A549 (cell line): ENCODE measurements at regions not wholly inside any gene's neighbourhood (a gene's known extent, or its start where the extent isn't known, plus 50 kb on each side); places are given as distances from the start of the nearest gene placed in this dataset.

Experiments
- BHLHE40 ChIP-seq: IDR thresholded peaks from 2 replicates; pipeline ENCODE4 v1.6.1; 2012; ENCODE audit warnings: low read depth, low read length, inconsistent platforms
- CBX8 ChIP-seq: fragments of 200-600 bp; sonication (generic); IDR thresholded peaks from 2 replicates; pipeline ENCODE4 v1.6.1; 2016
- CEBPB ChIP-seq, 2 experiments: fragments of >200 bp in 1 of 2; sonication (Bioruptor Twin) in 1 of 2; formaldehyde crosslinking in 1 of 2; IDR thresholded peaks; 2 replicates each; pipeline ENCODE4 v1.6.1; 2012 to 2016
- CHD2 ChIP-seq: fragments of 150-350 bp; IDR thresholded peaks from 2 replicates; pipeline ENCODE4 v1.6.1; 2014; ENCODE audit warnings: low read length; ENCODE audit not compliant: partially characterized antibody
- CTCF ChIP-seq: fragments of >200 bp; sonication (Bioruptor Twin); formaldehyde crosslinking; IDR thresholded peaks from 3 replicates; pipeline ENCODE4 v1.5.1; 2016
- ESRRA ChIP-seq: fragments of 150-350 bp; IDR thresholded peaks from 2 replicates; pipeline ENCODE4 v1.6.1; 2014; ENCODE audit warnings: mild to moderate bottlenecking, low read length, borderline replicate concordance
- JUN ChIP-seq, 2 experiments: fragments of >200 bp; sonication (Bioruptor Twin); formaldehyde crosslinking; IDR thresholded peaks; 2 replicates in 1 of 2; 3 replicates in 1 of 2; pipeline ENCODE4 v1.6.1; 2016 to 2017
- JUNB ChIP-seq: fragments of >200 bp; sonication (Bioruptor Twin); formaldehyde crosslinking; IDR thresholded peaks from 2 replicates; pipeline ENCODE4 v1.6.1; 2016
- MYC ChIP-seq: IDR thresholded peaks from 2 replicates; pipeline ENCODE4 v1.6.1; 2012; ENCODE audit warnings: mild to moderate bottlenecking, inconsistent platforms, low read length, improper control_type of control experiment, borderline replicate concordance
- POLR2A ChIP-seq: IDR thresholded peaks from 2 replicates; pipeline ENCODE4 v1.6.1; 2012; ENCODE audit warnings: mild to moderate bottlenecking, low read length
- RAD21 ChIP-seq, 2 experiments: fragments of >200 bp in 1 of 2; sonication (Bioruptor Twin) in 1 of 2; formaldehyde crosslinking in 1 of 2; IDR thresholded peaks in 1 of 2; conservative IDR thresholded peaks in 1 of 2; 2 replicates in 1 of 2; 3 replicates in 1 of 2; pipeline ENCODE4 v1.6.1; 2012 to 2018; ENCODE audit warnings: inconsistent platforms in 1 of 2

- TF ChIP-seq POLR2A (no peak), MYC (no peak), CTCF (no peak), CHD2 (no peak), JUN (IDR thresholded peaks at IDR 0.05) (no peak), JUNB (no peak), ESRRA (no peak), BHLHE40 (no peak), CBX8 (no peak), CEBPB (IDR thresholded peaks at IDR 0.05) (no peak), RAD21 (conservative IDR thresholded peaks at IDR 0.05 in 1 of 2, IDR thresholded peaks at IDR 0.05 in 1 of 2) (no peak)
Observed at GRCh38 chr6:50361641-50362331, 312.1 kb upstream of the DEFB112 start.
